ENCODE measurements at regions not wholly inside any gene's neighbourhood (a gene's known extent, or its start where the extent isn't known, plus 50 kb on each side); places are given as distances from the start of the nearest gene placed in this dataset.

DNA sequence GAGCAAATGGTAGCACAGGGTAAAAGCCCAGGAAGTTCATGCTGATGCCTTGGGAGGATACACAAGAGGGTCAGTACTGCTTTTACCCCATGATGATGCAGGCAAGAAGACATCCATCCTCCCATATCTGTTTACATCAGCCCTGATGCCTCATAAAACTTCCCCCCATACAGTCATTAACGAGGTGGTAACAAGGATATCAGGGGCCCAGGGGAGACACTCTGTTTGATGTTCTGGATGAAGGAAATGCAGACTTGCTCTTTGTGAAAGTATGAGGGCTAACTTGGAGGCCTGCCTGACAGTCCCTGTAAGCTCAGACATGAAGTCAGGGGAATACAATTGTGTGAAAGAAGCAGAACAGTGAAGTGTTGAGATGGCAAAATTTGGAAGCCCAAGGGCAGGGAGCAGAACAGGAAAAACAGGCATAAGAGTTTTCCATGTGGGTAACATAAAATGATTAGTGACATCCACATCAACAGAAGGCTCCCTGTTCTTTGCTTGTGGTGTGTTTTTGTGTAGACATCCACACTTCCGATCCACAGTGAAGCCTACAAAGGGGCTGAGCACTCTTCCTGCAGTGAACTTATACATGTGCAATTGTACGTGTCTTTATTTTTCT is 813.4 kb downstream of the MAFB start:
- DNase-seq (peak in 4 of 5 donors; percentile 37 to 61 (median 53)), FAIRE-seq (no peak)
- H3K4me3 ChIP-seq (ENCODE audit: low read length in 3 of 3) = no peak overlapping the region
- no peaks in the 10 kb centered on the region for H3K9me3 ChIP-seq (ENCODE audit: control insufficient read depth in 2 of 3, insufficient read depth in 1 of 3, low read length in 3 of 3)
- H3K9ac ChIP-seq (ENCODE audit: low read length in 3 of 3) = no peak overlapping the region
- no peaks in the 10 kb centered on the region for H3K36me3 ChIP-seq (ENCODE audit: control insufficient read depth in 2 of 3, insufficient read depth in 3 of 3, low read length in 3 of 3)
- H3K4me1 ChIP-seq (ENCODE audit: control insufficient read depth in 2 of 3, insufficient read depth in 2 of 3, low read depth in 1 of 3, low read length in 3 of 3) = peaks cover 0 to 5% (median 4%) of the 10 kb centered on the region in 3 donors
- H3K27me3 ChIP-seq (ENCODE audit: control insufficient read depth, insufficient read depth, low read length) = no peaks in the 10 kb centered on the region
- no peak overlapping the region for H3K27ac ChIP-seq (ENCODE audit: low read depth in 2 of 2, low read length in 2 of 2)
- TF ChIP-seq, protein P1, sequence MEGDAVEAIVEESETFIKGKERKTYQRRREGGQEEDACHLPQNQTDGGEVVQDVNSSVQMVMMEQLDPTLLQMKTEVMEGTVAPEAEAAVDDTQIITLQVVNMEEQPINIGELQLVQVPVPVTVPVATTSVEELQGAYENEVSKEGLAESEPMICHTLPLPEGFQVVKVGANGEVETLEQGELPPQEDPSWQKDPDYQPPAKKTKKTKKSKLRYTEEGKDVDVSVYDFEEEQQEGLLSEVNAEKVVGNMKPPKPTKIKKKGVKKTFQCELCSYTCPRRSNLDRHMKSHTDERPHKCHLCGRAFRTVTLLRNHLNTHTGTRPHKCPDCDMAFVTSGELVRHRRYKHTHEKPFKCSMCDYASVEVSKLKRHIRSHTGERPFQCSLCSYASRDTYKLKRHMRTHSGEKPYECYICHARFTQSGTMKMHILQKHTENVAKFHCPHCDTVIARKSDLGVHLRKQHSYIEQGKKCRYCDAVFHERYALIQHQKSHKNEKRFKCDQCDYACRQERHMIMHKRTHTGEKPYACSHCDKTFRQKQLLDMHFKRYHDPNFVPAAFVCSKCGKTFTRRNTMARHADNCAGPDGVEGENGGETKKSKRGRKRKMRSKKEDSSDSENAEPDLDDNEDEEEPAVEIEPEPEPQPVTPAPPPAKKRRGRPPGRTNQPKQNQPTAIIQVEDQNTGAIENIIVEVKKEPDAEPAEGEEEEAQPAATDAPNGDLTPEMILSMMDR (IDR thresholded peaks at IDR 0.05; ENCODE audit: borderline replicate concordance, extremely low read depth, insufficient read depth) = no peak
- intact Hi-C loops (cut with DNase I) = no loop called here

DNA sequence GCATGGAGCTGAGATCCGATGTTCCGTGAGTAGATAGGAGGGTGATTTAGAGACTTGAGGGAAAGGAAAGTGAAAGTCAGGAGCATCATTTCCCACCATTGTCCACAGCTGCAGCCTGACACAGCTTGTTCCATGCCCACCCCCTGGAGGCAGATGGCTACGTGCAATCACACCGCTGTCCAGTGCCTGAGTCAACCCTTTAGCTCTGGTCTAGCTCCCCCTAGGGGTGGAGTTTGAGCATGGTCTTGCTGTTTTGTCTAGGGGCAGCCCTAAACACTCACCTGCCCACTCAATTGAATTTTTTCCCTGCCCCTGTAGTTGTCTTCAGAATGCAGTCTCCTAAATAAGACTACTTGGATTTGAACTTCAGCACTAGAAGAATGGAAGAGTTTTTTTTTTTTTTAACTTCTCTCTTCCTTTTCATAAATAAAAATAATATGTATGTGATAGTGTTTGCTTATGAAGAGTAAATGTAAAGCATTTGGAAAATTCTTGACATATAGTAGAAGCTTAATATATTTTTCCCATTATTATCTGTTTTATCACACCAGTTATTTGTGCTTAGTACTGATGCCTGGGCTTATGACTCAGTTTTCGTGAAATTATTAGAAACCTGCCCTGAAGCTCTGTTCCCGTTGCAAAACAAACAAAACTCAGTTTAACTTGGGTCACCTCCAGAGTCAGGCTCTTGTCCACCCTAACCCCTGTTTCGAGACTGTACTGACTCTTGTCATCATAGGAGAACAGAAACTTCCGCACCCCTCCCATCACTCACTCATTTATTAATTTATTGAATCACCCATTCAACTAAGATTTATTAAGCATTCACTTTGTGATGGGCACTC is 814.8 kb downstream of the MAFB start:
- Histone ChIP-seq H3K4me3 (ENCODE audit: low read length in 3 of 3) (peak overlapping the region in 1 of 3 donors; percentile 24), H3K36me3 (ENCODE audit: control insufficient read depth in 2 of 3, insufficient read depth in 3 of 3, low read length in 3 of 3) (no peaks in the 10 kb centered on the region), H3K4me1 (ENCODE audit: control insufficient read depth in 2 of 3, insufficient read depth in 2 of 3, low read depth in 1 of 3, low read length in 3 of 3) (peaks cover 0 to 5% (median 4%) of the 10 kb centered on the region in 3 donors), H3K27me3 (ENCODE audit: control insufficient read depth, insufficient read depth, low read length) (no peaks in the 10 kb centered on the region), H3K9me3 (ENCODE audit: control insufficient read depth in 2 of 3, insufficient read depth in 1 of 3, low read length in 3 of 3) (no peaks in the 10 kb centered on the region), H3K9ac (ENCODE audit: low read length in 3 of 3) (no peak overlapping the region), H3K27ac (ENCODE audit: low read depth in 2 of 2, low read length in 2 of 2) (no peak overlapping the region)
- TF ChIP-seq, protein P1 (IDR thresholded peaks at IDR 0.05; ENCODE audit: borderline replicate concordance, extremely low read depth, insufficient read depth) = peak; percentile 83
- intact Hi-C loops (cut with DNase I) = no loop called here
- no peak for FAIRE-seq
- peak; percentile 68 to 88 (median 81) for DNase-seq

DNA sequence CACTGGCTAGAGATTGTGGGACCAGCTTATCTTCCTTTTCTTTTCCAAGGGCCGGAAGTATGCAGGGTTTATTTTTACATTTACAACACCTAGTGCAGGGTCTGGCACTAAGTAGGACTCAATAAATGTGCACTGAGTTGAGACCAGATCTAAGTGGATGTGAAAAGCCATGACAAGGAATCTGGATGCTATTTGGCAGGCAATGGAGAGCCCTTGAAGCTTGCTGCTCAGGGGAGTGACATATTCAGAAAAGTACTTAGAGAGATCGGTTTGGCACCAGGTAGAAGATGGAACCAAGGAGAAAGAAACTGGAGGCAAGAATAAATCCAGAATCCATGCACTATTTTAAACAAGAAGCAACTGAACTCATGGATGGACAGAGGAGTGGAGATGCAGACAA is 815.8 kb downstream of the MAFB start:
- DNase-seq (no peak), FAIRE-seq (no peak)
- H3K4me1 ChIP-seq (ENCODE audit: control insufficient read depth in 2 of 3, insufficient read depth in 2 of 3, low read depth in 1 of 3, low read length in 3 of 3) = peaks cover 0 to 4% (median 2%) of the 10 kb centered on the region in 3 donors
- H3K9ac ChIP-seq (ENCODE audit: low read length in 3 of 3) = no peak overlapping the region
- TF ChIP-seq, protein P1 (IDR thresholded peaks at IDR 0.05; ENCODE audit: borderline replicate concordance, extremely low read depth, insufficient read depth) = no peak
- peaks cover 0 to 1% (median 0%) of the 10 kb centered on the region in 3 donors for H3K9me3 ChIP-seq (ENCODE audit: control insufficient read depth in 2 of 3, insufficient read depth in 1 of 3, low read length in 3 of 3)
- intact Hi-C loops (cut with DNase I) = no loop called here
- no peak overlapping the region for H3K4me3 ChIP-seq (ENCODE audit: low read length in 3 of 3)
- no peaks in the 10 kb centered on the region for H3K36me3 ChIP-seq (ENCODE audit: control insufficient read depth in 2 of 3, insufficient read depth in 3 of 3, low read length in 3 of 3)
- no peaks in the 10 kb centered on the region for H3K27me3 ChIP-seq (ENCODE audit: control insufficient read depth, insufficient read depth, low read length)
- no peak overlapping the region for H3K27ac ChIP-seq (ENCODE audit: low read depth in 2 of 2, low read length in 2 of 2)

All from kidney (tissue), 13 donors.